Karpas-422 (cell line): ENCODE measurements at regions not wholly inside any gene's neighbourhood (a gene's known extent, or its start where the extent isn't known, plus 50 kb on each side); places are given as distances from the start of the nearest gene placed in this dataset.

Experiments
- DNase-seq: peaks from one replicate; pipeline ENCODE4 v3.0.0-alpha.2; 2015
- H2AFZ ChIP-seq: fragments of 200-600 bp; sonication (generic); 2 replicates; pipeline ENCODE4 v1.6.1; 2014; ENCODE audit warnings: antibody characterized with exemption, low read length, mixed read lengths
- H3K27ac ChIP-seq: fragments of 200-600 bp; sonication (generic); 2 replicates; pipeline ENCODE4 v1.5.1; 2014; ENCODE audit warnings: mild to moderate bottlenecking, low read length, moderate library complexity
- H3K27me3 ChIP-seq: fragments of 200-600 bp; sonication (generic); 2 replicates; pipeline ENCODE4 v1.6.1; 2014; ENCODE audit warnings: low read length, mixed read lengths
- H3K36me3 ChIP-seq: fragments of 200-600 bp; sonication (generic); 2 replicates; pipeline ENCODE4 v1.6.1; 2014; ENCODE audit warnings: low read length, mixed read lengths; ENCODE audit not compliant: insufficient read depth
- H3K4me1 ChIP-seq: fragments of 200-600 bp; sonication (generic); 2 replicates; pipeline ENCODE4 v1.6.1; 2014; ENCODE audit warnings: mild to moderate bottlenecking, low read length, mixed read lengths
- H3K4me2 ChIP-seq: fragments of 200-600 bp; sonication (generic); 2 replicates; pipeline ENCODE4 v1.6.1; 2014; ENCODE audit warnings: low read length, low read depth, mild to moderate bottlenecking; ENCODE audit not compliant: poor library complexity, severe bottlenecking
- H3K4me3 ChIP-seq: fragments of 200-600 bp; sonication (generic); 2 replicates; pipeline ENCODE4 v1.5.1; 2014; ENCODE audit warnings: mild to moderate bottlenecking, antibody characterized with exemption, low read length, mixed read lengths
- H3K79me2 ChIP-seq: fragments of 200-600 bp; sonication (generic); 2 replicates; pipeline ENCODE4 v1.6.1; 2014; ENCODE audit warnings: mild to moderate bottlenecking, low read length, mixed read lengths
- H3K9ac ChIP-seq: fragments of 200-600 bp; sonication (generic); 2 replicates; pipeline ENCODE4 v1.6.0; 2014; ENCODE audit warnings: low read length
- H3K9me2 ChIP-seq: fragments of 200-600 bp; sonication (generic), shearing (Covaris generic); replicated peaks from 2 replicates; pipeline ENCODE4 v1.6.0; 2014; ENCODE audit warnings: mild to moderate bottlenecking, low read length, moderate library complexity; ENCODE audit not compliant: insufficient read depth
- H3K9me3 ChIP-seq: fragments of 300-700, 200-600 bp; sonication (generic); 2 replicates; pipeline ENCODE4 v1.6.1; 2014; ENCODE audit warnings: low read length, mixed read lengths
- H4K20me1 ChIP-seq: fragments of 200-600 bp; sonication (generic); 2 replicates; pipeline ENCODE4 v1.6.1; 2014; ENCODE audit warnings: mild to moderate bottlenecking, antibody characterized with exemption, low read length, low read depth; ENCODE audit not compliant: insufficient read depth

DNA sequence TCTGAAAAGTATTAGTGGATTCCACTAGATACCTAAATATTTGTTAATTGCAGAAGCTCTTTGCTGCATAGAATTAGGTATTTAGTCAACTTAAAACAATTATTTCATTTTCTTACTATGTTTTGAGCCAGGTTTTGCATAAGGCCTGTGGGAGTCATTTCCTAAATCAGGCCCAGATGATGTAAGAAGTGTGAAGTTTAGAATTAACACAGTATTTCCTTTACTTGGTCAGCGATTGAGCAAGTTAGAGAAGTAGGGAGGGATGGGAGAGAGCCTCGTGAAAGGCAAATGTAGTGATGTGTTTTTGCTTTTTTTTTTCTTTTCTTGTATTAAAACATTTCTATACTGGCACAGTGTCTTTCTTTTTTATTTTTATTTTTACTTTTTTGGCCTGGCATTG is 711.1 kb downstream of the HDGFL1 start:
- DNase-seq, result no peak
- Histone ChIP-seq H3K4me3 (no peak overlapping the region), H3K4me1 (no peaks in the 10 kb centered on the region)

DNA sequence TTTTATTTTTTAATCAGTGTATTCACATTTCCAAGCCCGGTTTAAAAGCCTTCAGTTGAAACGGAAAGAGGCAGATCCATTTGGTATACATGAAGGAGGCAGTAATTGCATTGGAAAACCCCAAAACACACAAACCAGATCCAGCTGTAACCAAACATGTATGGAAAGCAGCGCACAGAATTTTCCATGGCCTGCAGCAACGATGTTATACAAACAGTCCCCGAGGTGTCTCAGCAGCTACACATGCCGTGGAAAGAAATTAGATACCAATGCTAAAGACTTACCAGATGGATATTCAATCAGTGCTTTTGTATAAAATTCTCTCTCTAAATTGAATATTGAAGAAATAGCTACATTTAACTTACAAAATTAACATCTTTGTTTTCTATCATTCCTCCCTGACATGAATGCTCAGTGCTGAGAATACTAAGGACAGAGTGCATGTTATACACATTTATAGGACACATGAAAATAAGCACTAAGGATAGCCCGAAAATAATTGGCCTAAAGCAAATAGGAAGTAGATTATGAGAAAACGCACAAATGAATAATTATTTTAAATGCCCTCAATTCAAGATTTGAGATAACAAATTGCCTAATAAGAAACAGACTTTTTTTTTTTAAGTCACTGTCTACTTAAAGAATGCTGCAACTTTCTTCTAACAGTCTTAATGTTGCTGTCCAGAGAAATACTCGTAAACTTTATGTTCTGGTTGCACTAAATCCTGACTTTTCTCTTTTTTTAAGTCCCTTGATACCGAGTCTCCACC is 713.1 kb downstream of the HDGFL1 start:
- no peak overlapping the region for H3K9ac ChIP-seq
- no peak overlapping the region for H3K4me3 ChIP-seq
- no peaks in the 10 kb centered on the region for H3K27me3 ChIP-seq
- no peak for DNase-seq
- no peak overlapping the region for H2AFZ ChIP-seq
- no peaks in the 10 kb centered on the region for H3K36me3 ChIP-seq
- no peaks in the 10 kb centered on the region for H4K20me1 ChIP-seq
- H3K27ac ChIP-seq, result no peak overlapping the region
- no peak overlapping the region for H3K4me2 ChIP-seq
- H3K9me2 ChIP-seq, result no peaks in the 10 kb centered on the region
- H3K9me3 ChIP-seq, result peaks cover 7% of the 10 kb centered on the region; the same call in 1 of the 2 replicates
- no peaks in the 10 kb centered on the region for H3K4me1 ChIP-seq
- H3K79me2 ChIP-seq, result no peaks in the 10 kb centered on the region

More for the DNA sequence above, 711.1 kb downstream of the HDGFL1 start:
- no peak overlapping the region for H3K27ac ChIP-seq
- no peak overlapping the region for H2AFZ ChIP-seq
- no peaks in the 10 kb centered on the region for H3K9me2 ChIP-seq
- no peaks in the 10 kb centered on the region for H3K27me3 ChIP-seq
- peaks cover 7% of the 10 kb centered on the region; the same call in 1 of the 2 replicates for H3K9me3 ChIP-seq
- no peaks in the 10 kb centered on the region for H3K36me3 ChIP-seq
- H3K9ac ChIP-seq, result no peak overlapping the region
- H3K4me2 ChIP-seq, result no peak overlapping the region
- no peaks in the 10 kb centered on the region for H3K79me2 ChIP-seq
- H4K20me1 ChIP-seq, result no peaks in the 10 kb centered on the region

DNA sequence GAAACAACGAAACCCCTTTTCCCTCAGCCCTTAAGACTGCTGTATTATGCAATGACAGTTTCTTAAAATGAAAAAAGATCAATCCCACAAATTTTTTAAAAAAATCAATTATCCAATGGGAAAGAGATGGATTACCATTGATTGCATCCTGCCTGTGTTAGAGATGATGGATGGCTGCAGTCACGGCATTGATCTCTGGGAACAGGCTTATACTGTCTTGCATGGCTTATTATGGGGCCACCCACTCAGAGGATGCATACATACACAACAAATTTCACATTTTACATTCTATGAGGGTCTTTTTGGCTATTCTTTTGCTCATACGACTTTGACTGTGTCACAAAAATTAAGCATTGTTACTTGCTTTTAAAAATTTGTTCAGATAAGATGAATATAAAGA is 724.3 kb downstream of the HDGFL1 start:
- H3K27me3 ChIP-seq, result no peaks in the 10 kb centered on the region
- H3K36me3 ChIP-seq, result no peaks in the 10 kb centered on the region
- no peak overlapping the region for H3K4me2 ChIP-seq
- no peak overlapping the region for H2AFZ ChIP-seq
- H3K4me3 ChIP-seq, result no peak overlapping the region
- H3K9me3 ChIP-seq, result peaks cover 6% of the 10 kb centered on the region; the same call in 1 of the 2 replicates
- DNase-seq, result no peak
- H3K9me2 ChIP-seq, result no peaks in the 10 kb centered on the region
- H3K27ac ChIP-seq, result no peak overlapping the region
- no peaks in the 10 kb centered on the region for H3K4me1 ChIP-seq
- H4K20me1 ChIP-seq, result no peaks in the 10 kb centered on the region
- H3K9ac ChIP-seq, result no peak overlapping the region
- H3K79me2 ChIP-seq, result no peaks in the 10 kb centered on the region

DNA sequence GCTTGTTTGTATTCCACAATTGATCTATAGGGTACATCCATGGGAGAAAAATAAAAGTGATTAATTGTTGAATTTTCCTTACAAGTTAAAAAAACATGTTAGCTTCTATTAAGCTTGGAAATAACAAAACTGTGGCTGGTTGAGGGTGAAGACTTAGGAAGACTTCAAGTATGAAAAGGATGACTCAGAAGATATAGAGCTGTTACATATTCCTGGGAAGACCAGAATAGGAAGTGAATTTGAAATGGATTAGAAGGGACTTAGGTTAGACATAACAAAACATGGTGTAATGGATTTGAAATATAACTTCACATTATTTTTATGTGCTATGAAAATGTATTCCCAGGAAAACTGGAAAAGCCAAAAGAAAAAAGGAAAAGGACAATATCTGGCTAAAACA is 732.2 kb downstream of the HDGFL1 start:
- H3K4me3 ChIP-seq, result no peak overlapping the region

DNA sequence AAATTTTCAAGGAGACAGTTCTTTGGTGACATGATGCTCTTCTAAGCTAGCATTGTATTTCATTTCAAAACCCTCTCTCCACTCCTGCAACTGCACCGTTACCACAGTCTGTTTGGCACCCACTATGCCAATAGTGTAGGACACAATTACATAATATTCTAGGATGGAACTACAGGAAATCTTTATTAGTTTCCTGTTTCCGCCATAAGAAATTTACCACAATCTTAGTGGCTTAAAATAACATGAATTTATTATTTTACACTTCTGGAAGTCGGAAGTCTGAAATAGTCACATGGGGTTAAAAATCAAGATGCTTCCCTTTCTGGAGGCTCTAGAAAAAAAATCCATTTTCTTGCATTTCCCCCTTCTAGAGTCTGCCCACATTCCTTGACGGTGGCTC is 733.1 kb downstream of the HDGFL1 start:
- H3K4me1 ChIP-seq, result no peaks in the 10 kb centered on the region
- no peak overlapping the region for H2AFZ ChIP-seq
- H3K79me2 ChIP-seq, result no peaks in the 10 kb centered on the region
- no peak overlapping the region for H3K4me2 ChIP-seq
- no peaks in the 10 kb centered on the region for H3K27me3 ChIP-seq
- H3K9me2 ChIP-seq, result no peaks in the 10 kb centered on the region
- no peak overlapping the region for H3K4me3 ChIP-seq
- no peaks in the 10 kb centered on the region for H4K20me1 ChIP-seq
- no peaks in the 10 kb centered on the region for H3K9me3 ChIP-seq
- no peak overlapping the region for H3K27ac ChIP-seq
- H3K9ac ChIP-seq, result no peak overlapping the region
- H3K36me3 ChIP-seq, result no peaks in the 10 kb centered on the region
- DNase-seq, result no peak

More for the DNA sequence above, 732.2 kb downstream of the HDGFL1 start:
- Histone ChIP-seq H4K20me1 (no peaks in the 10 kb centered on the region), H3K9me3 (no peaks in the 10 kb centered on the region), H2AFZ (no peak overlapping the region), H3K27me3 (no peaks in the 10 kb centered on the region), H3K36me3 (no peaks in the 10 kb centered on the region), H3K4me1 (no peaks in the 10 kb centered on the region), H3K4me2 (no peak overlapping the region), H3K27ac (no peak overlapping the region), H3K9ac (no peak overlapping the region), H3K9me2 (no peaks in the 10 kb centered on the region), H3K79me2 (no peaks in the 10 kb centered on the region)
- no peak for DNase-seq

DNA sequence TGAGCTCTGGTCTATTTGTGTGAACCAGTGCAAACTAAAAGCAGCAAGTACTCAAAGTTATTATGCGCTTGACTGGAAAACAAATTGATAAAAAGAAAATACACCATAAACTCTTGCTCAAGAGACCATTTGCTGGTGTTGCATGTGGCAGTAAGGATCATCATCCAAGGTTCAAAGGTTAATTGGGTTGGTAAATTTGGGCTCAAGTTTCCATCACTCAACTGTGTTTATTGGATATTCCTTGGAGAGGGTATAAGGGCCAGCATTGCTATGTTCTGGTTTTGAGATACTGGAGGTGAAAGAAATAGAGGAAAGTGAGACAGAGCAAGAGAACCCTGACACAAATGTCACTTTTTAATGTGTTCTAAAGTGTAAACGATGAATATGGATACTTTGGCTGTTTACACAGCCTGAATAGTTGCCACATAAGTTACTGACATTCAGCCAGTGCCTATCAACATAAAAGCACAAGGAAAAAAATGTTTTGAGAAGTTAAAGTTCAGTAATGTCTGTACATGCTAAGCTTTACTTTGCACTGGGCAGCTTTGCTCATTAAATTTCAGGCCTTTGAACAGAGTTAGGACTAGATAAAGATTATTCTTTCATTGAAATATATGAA is 736.1 kb downstream of the HDGFL1 start:
- no peak overlapping the region for H3K27ac ChIP-seq
- no peaks in the 10 kb centered on the region for H3K36me3 ChIP-seq
- no peaks in the 10 kb centered on the region for H4K20me1 ChIP-seq
- H3K27me3 ChIP-seq, result no peaks in the 10 kb centered on the region
- no peaks in the 10 kb centered on the region for H3K79me2 ChIP-seq
- no peak overlapping the region for H2AFZ ChIP-seq
- DNase-seq, result no peak
- no peak overlapping the region for H3K9ac ChIP-seq
- H3K4me3 ChIP-seq, result no peak overlapping the region
- H3K9me3 ChIP-seq, result no peaks in the 10 kb centered on the region
- H3K4me1 ChIP-seq, result no peaks in the 10 kb centered on the region
- H3K4me2 ChIP-seq, result no peak overlapping the region
- no peaks in the 10 kb centered on the region for H3K9me2 ChIP-seq

DNA sequence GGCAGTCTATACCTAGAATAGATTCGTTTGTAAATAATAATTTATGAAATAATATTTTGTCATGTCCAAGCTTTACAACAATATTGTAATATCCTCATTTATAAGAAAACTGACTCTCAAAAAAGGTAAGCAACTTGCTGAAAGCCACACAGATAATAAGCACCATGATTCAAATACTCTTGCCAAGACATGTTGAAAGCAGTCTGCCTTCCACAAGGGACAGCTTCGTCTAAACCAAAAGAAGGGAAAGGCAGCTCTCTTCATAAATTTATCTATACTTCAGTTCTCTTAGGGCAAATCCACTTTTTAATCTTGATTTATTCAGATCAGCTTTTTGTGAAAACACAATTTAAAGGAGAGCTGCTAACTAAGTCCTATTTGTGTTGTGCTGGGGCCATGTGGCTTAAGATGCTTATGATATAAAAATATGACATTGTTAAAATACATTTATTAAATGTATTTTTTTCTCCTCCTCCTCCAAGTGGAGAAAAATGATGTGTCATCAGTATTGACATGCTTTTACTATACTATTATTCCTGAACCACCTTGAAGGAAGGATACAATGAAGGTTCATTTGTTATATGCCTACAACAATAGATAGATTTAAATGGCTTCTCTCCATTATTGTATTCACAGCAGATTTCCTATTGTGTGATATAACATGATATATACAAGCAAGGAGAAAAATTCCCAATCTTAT is 737.0 kb downstream of the HDGFL1 start:
- no peaks in the 10 kb centered on the region for H3K4me1 ChIP-seq
- no peak for DNase-seq
- no peaks in the 10 kb centered on the region for H4K20me1 ChIP-seq
- no peaks in the 10 kb centered on the region for H3K9me2 ChIP-seq
- H3K27me3 ChIP-seq, result no peaks in the 10 kb centered on the region
- H3K4me2 ChIP-seq, result no peak overlapping the region
- no peak overlapping the region for H3K27ac ChIP-seq
- no peaks in the 10 kb centered on the region for H3K79me2 ChIP-seq
- no peak overlapping the region for H3K4me3 ChIP-seq
- H3K9me3 ChIP-seq, result no peaks in the 10 kb centered on the region
- no peak overlapping the region for H2AFZ ChIP-seq
- no peaks in the 10 kb centered on the region for H3K36me3 ChIP-seq
- H3K9ac ChIP-seq, result no peak overlapping the region

DNA sequence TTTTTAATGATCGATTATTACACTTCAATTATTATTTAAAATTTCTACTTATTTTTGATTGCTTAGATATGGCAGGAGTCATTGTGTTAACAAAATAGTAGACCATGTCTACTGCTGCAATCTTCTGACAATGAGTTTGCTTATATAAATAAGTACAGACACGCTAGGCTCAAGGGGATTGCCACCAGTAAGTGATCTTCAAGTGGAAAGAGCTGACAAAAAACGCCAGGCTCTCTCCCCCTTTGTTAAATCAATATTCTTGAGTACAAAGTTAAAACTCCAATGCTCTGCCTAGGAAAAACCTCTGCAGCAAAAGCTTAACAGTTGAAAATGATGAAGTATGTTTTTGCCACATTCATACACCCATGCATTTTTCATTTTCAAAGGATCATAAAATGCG is 738.1 kb downstream of the HDGFL1 start:
- Histone ChIP-seq H3K9me2 (no peaks in the 10 kb centered on the region), H4K20me1 (no peaks in the 10 kb centered on the region), H3K4me1 (no peaks in the 10 kb centered on the region), H3K4me3 (no peak overlapping the region), H3K27ac (no peak overlapping the region), H3K79me2 (no peaks in the 10 kb centered on the region), H3K9me3 (peaks cover 4% of the 10 kb centered on the region; the same call in 1 of the 2 replicates), H3K27me3 (no peaks in the 10 kb centered on the region), H3K4me2 (no peak overlapping the region), H3K9ac (no peak overlapping the region), H3K36me3 (no peaks in the 10 kb centered on the region), H2AFZ (no peak overlapping the region)
- DNase-seq, result no peak
